SK-N-SH treated with all-trans-retinoic acid at 6 μM for 48 hours (cell line): ENCODE measurements at regions not wholly inside any gene's neighbourhood (a gene's known extent, or its start where the extent isn't known, plus 50 kb on each side); places are given as distances from the start of the nearest gene placed in this dataset.
"Not testable (repeated sequence)": the region's sequence is repeated elsewhere in the genome, so short reads cannot be mapped to it uniquely, and the experiment has no call there.

ENCODE experiments used
- ATAC-seq: fragments of 200-7000 bp; cut with Tn5 transposase; 3 replicates; pipeline ENCODE4 v1.9.1; 2020; ENCODE audit warnings: mild to moderate bottlenecking, moderate library complexity
- ARNTL ChIP-seq: fragments of 450-650 bp; formaldehyde crosslinking; IDR thresholded peaks from 2 replicates; pipeline ENCODE4 v1.5.0; 2020; ENCODE audit warnings: low read depth, mild to moderate bottlenecking, moderate library complexity, borderline replicate concordance
- BACH2 ChIP-seq: fragments of 250-450 bp; sonication (Bioruptor Pico); IDR thresholded peaks from 2 replicates; pipeline ENCODE4 v1.9.0; 2021; ENCODE audit warnings: mild to moderate bottlenecking, borderline replicate concordance
- CSDC2 ChIP-seq: fragments of 250-450 bp; sonication (Bioruptor Pico); IDR thresholded peaks from 2 replicates; pipeline ENCODE4 v1.5.0; 2020; ENCODE audit warnings: mild to moderate bottlenecking, moderate library complexity
- ESRRG ChIP-seq: fragments of 250-450 bp; sonication (Bioruptor Pico); IDR thresholded peaks from 2 replicates; pipeline ENCODE4 v1.6.1; 2021; ENCODE audit warnings: mild to moderate bottlenecking
- GLIS3 ChIP-seq: fragments of 250-450 bp; sonication (Bioruptor Pico); IDR thresholded peaks from 2 replicates; pipeline ENCODE4 v1.5.0; 2020; ENCODE audit warnings: mild to moderate bottlenecking, moderate library complexity
- ISL1 ChIP-seq: fragments of 250-450 bp; sonication (Bioruptor Pico); IDR thresholded peaks from 2 replicates; pipeline ENCODE4 v2.1.2; 2022; ENCODE audit warnings: mild to moderate bottlenecking, moderate library complexity
- OSR1 ChIP-seq: fragments of 250-450 bp; sonication (Bioruptor Pico); IDR thresholded peaks from 2 replicates; pipeline ENCODE4 v1.8.0; 2022; ENCODE audit warnings: moderate library complexity, mild to moderate bottlenecking, inconsistent platforms
- SNAI2 ChIP-seq: fragments of 250-450 bp; sonication (Bioruptor Pico); IDR thresholded peaks from 2 replicates; pipeline ENCODE4 v1.5.0; 2020; ENCODE audit warnings: mild to moderate bottlenecking, moderate library complexity
- TCF4 ChIP-seq: fragments of 250-450 bp; sonication (Bioruptor Pico); IDR thresholded peaks from 2 replicates; pipeline ENCODE4 v1.8.0; 2021; ENCODE audit warnings: mild to moderate bottlenecking, moderate library complexity, borderline replicate concordance
- TOX ChIP-seq: fragments of 250-450 bp; sonication (Bioruptor Pico); IDR thresholded peaks from 2 replicates; pipeline ENCODE4 v1.8.0; 2021; ENCODE audit warnings: mild to moderate bottlenecking, moderate library complexity, borderline replicate concordance
- ZC3H10 ChIP-seq: fragments of 250-450 bp; sonication (Bioruptor Pico); IDR thresholded peaks from 2 replicates; pipeline ENCODE4 v1.5.1; 2021; ENCODE audit warnings: mild to moderate bottlenecking, moderate library complexity
- ZFP3 ChIP-seq: fragments of 250-450 bp; sonication (Bioruptor Pico); IDR thresholded peaks from 2 replicates; pipeline ENCODE4 v1.5.0; 2020; ENCODE audit warnings: mild to moderate bottlenecking, moderate library complexity
- ZFP30 ChIP-seq: fragments of 450-650 bp; formaldehyde crosslinking; IDR thresholded peaks from 2 replicates; pipeline ENCODE4 v1.5.0; 2022; ENCODE audit warnings: mild to moderate bottlenecking, moderate library complexity
- ZNF565 ChIP-seq: fragments of 450-650 bp; formaldehyde crosslinking; conservative IDR thresholded peaks from 2 replicates; pipeline ENCODE4 v1.5.0; 2020; ENCODE audit warnings: low read depth, mild to moderate bottlenecking, moderate library complexity
- ZNF70 ChIP-seq: fragments of 450-650 bp; formaldehyde crosslinking; IDR thresholded peaks from 2 replicates; pipeline ENCODE4 v1.5.0; 2020; ENCODE audit warnings: mild to moderate bottlenecking, moderate library complexity
- ZNF8 ChIP-seq: fragments of 450-650 bp; formaldehyde crosslinking; IDR thresholded peaks from 2 replicates; pipeline ENCODE4 v1.5.0; 2020; ENCODE audit warnings: mild to moderate bottlenecking, moderate library complexity
- TF ChIP-seq, protein P1 (sequence below): fragments of 250-450 bp; sonication (Bioruptor Pico); IDR thresholded peaks from 2 replicates; pipeline ENCODE4 v1.5.1; 2021; ENCODE audit warnings: mild to moderate bottlenecking, moderate library complexity
- TF ChIP-seq, protein P2 (sequence below): fragments of 250-450 bp; sonication (Bioruptor Pico); IDR thresholded peaks from 2 replicates; pipeline ENCODE4 v1.8.0; 2021; ENCODE audit warnings: low read depth, mild to moderate bottlenecking, moderate library complexity, borderline replicate concordance
- TF ChIP-seq, protein P3 (sequence below): fragments of 250-450 bp; sonication (Bioruptor Pico); IDR thresholded peaks from 2 replicates; pipeline ENCODE4 v1.5.1; 2020; ENCODE audit warnings: low read depth, mild to moderate bottlenecking, moderate library complexity
- TF ChIP-seq, protein P4 (sequence below): fragments of 250-450 bp; sonication (Bioruptor Pico); IDR thresholded peaks from 2 replicates; pipeline ENCODE4 v1.8.0; 2020; ENCODE audit warnings: mild to moderate bottlenecking, moderate library complexity, borderline replicate concordance

DNA sequence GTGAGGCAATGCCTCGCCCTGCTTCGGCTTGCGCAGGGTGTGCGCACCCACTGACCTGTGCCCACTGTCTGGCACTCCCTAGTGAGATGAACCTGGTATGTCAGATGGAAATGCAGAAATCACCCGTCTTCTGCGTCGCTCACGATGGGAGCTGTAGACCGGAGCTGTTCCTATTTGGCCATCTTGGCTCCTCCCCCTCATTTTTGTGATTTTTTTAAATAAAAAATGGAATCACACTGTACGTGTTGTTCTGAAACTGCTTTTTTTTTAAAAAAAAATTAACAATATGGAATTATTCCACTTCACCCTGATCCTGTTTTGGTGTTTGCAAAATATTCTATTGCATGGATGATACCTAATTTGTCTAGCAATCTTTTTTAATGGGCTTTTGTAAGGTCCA lies 131.1 kb downstream of the FZD1 start:
- not testable (repeated sequence) for ATAC-seq

DNA sequence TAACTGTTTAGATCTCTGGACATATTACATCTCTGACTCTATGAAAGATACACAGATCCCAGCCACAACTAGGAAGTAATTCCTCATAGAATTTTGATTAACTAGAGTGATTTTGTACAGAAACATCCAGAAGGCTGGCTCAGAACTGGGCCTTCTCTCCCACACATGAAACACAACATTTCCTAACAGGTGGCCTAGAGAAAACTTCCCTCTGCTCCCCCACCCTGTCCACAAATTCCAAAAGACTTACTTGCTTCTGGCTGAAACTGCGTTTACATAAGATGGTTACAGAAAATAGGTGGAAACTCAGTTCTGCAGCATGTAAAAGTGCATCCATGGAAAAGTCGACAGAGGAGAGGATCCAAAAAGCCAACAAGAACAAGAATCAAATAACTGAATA lies 132.9 kb downstream of the FZD1 start:
- TF ChIP-seq, protein P1, sequence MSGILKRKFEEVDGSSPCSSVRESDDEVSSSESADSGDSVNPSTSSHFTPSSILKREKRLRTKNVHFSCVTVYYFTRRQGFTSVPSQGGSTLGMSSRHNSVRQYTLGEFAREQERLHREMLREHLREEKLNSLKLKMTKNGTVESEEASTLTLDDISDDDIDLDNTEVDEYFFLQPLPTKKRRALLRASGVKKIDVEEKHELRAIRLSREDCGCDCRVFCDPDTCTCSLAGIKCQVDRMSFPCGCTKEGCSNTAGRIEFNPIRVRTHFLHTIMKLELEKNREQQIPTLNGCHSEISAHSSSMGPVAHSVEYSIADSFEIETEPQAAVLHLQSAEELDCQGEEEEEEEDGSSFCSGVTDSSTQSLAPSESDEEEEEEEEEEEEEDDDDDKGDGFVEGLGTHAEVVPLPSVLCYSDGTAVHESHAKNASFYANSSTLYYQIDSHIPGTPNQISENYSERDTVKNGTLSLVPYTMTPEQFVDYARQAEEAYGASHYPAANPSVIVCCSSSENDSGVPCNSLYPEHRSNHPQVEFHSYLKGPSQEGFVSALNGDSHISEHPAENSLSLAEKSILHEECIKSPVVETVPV (CRISPR knock-in tag), result no peak
- TF ChIP-seq ZFP3 (CRISPR knock-in tag), result no peak

DNA sequence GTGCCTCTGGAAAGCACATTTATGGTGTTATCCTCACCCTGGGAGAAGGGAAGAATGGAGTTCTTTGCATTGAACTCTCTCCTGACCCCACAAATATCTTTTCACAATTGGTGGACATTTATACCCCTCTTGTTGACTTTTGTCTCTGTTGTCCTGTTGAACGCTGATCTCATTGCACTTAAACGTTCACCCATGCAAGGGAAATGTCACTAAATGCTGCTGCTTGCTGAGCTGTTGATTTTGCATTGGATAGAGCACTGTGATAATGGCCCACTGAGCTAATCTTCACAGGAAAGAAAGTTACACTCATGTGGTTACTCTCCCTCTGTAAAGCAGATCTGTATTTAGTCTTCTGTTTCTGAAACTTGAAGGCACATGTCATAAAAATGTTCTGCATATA lies 133.4 kb downstream of the FZD1 start:
- ATAC-seq, result no peak
- no peak for TF ChIP-seq CSDC2 (CRISPR knock-in tag)

More for the DNA sequence above, 132.9 kb downstream of the FZD1 start:
- no peak for ATAC-seq

DNA sequence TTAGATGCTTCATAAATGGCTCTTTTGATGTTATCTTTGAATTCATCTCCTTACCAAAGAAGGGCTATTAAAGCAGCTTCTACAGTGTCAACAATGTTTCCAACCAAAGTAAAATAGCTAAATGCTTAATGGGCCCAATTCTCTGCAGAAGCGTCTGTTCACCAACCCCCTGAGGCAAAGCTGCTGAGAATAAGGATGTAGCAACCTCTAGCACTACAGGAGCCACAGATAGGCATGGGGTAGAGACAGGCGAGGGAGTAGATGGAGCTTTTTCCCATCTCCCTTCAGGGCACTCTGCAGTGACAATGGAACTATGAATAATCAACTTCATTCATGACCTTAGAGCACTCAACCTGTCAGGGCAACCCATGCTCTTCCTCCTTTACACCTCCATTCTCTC lies 134.1 kb downstream of the FZD1 start:
- ATAC-seq, result no peak
- TF ChIP-seq, protein P1 (CRISPR knock-in tag), result no peak
- TF ChIP-seq ZNF565 (CRISPR knock-in tag), result no peak
- TF ChIP-seq OSR1, result no peak
- TF ChIP-seq GLIS3 (CRISPR knock-in tag), result no peak
- no peak for TF ChIP-seq SNAI2
- no peak for TF ChIP-seq ZC3H10 (CRISPR knock-in tag)
- TF ChIP-seq, protein P2, sequence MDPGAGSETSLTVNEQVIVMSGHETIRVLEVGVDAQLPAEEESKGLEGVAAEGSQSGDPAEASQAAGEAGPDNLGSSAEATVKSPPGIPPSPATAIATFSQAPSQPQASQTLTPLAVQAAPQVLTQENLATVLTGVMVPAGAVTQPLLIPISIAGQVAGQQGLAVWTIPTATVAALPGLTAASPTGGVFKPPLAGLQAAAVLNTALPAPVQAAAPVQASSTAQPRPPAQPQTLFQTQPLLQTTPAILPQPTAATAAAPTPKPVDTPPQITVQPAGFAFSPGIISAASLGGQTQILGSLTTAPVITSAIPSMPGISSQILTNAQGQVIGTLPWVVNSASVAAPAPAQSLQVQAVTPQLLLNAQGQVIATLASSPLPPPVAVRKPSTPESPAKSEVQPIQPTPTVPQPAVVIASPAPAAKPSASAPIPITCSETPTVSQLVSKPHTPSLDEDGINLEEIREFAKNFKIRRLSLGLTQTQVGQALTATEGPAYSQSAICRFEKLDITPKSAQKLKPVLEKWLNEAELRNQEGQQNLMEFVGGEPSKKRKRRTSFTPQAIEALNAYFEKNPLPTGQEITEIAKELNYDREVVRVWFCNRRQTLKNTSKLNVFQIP, result no peak
- TF ChIP-seq ZNF8 (CRISPR knock-in tag), result no peak
- TF ChIP-seq BACH2 (CRISPR knock-in tag), result no peak
- no peak for TF ChIP-seq ZFP3 (CRISPR knock-in tag)
- TF ChIP-seq, protein P3, sequence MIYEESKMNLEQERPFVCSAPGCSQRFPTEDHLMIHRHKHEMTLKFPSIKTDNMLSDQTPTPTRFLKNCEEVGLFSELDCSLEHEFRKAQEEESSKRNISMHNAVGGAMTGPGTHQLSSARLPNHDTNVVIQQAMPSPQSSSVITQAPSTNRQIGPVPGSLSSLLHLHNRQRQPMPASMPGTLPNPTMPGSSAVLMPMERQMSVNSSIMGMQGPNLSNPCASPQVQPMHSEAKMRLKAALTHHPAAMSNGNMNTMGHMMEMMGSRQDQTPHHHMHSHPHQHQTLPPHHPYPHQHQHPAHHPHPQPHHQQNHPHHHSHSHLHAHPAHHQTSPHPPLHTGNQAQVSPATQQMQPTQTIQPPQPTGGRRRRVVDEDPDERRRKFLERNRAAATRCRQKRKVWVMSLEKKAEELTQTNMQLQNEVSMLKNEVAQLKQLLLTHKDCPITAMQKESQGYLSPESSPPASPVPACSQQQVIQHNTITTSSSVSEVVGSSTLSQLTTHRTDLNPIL, result no peak
- no peak for TF ChIP-seq CSDC2 (CRISPR knock-in tag)
- TF ChIP-seq TOX (CRISPR knock-in tag), result no peak
- TF ChIP-seq ZFP30 (CRISPR knock-in tag), result no peak
- no peak for TF ChIP-seq ISL1 (CRISPR knock-in tag)
- TF ChIP-seq ESRRG, result no peak
- TF ChIP-seq TCF4 (CRISPR knock-in tag), result no peak
- no peak for TF ChIP-seq ZNF70 (CRISPR knock-in tag)
- no peak for TF ChIP-seq ARNTL (CRISPR knock-in tag)

DNA sequence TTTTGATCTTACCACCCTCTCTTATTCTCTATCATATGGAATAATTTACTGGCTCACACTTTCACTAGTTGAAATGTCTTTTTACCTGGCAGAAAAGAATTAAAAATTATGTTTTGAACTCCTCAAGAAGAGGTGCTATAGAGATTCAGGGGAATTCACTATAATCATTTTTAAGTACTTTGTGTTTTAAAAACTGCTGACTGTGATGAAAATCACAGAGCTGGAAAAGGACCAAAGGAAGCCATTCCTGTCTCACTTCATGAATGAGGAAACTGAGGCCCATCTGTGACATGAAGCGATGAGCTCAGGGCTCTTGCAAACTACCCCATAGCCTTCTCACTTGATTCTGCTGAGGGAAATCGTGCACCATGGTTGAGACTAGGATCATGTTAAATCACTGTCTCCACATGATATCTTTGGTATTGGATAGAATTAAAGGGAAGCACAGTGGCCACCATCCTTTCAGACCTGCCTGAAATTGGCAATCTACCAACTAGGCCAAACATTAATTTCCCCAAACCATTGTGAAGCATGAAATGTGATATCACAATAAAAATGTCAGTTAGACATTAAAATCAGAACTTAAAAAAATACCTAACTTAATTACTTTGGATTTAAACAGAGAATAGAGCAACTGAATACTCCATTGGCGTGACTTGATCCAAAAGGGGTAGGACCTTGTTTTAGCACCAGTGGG lies 141.0 kb downstream of the FZD1 start:
- no peak for TF ChIP-seq ZFP3 (CRISPR knock-in tag)
- no peak for TF ChIP-seq TOX (CRISPR knock-in tag)
- TF ChIP-seq CSDC2 (CRISPR knock-in tag), result no peak
- no peak for TF ChIP-seq ZNF565 (CRISPR knock-in tag)
- TF ChIP-seq, protein P4, sequence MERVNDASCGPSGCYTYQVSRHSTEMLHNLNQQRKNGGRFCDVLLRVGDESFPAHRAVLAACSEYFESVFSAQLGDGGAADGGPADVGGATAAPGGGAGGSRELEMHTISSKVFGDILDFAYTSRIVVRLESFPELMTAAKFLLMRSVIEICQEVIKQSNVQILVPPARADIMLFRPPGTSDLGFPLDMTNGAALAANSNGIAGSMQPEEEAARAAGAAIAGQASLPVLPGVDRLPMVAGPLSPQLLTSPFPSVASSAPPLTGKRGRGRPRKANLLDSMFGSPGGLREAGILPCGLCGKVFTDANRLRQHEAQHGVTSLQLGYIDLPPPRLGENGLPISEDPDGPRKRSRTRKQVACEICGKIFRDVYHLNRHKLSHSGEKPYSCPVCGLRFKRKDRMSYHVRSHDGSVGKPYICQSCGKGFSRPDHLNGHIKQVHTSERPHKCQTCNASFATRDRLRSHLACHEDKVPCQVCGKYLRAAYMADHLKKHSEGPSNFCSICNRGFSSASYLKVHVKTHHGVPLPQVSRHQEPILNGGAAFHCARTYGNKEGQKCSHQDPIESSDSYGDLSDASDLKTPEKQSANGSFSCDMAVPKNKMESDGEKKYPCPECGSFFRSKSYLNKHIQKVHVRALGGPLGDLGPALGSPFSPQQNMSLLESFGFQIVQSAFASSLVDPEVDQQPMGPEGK, result no peak
- TF ChIP-seq OSR1, result no peak
- no peak for TF ChIP-seq ZNF70 (CRISPR knock-in tag)
- TF ChIP-seq BACH2 (CRISPR knock-in tag), result no peak
- TF ChIP-seq, protein P1 (CRISPR knock-in tag), result no peak
- ATAC-seq, result no peak

DNA sequence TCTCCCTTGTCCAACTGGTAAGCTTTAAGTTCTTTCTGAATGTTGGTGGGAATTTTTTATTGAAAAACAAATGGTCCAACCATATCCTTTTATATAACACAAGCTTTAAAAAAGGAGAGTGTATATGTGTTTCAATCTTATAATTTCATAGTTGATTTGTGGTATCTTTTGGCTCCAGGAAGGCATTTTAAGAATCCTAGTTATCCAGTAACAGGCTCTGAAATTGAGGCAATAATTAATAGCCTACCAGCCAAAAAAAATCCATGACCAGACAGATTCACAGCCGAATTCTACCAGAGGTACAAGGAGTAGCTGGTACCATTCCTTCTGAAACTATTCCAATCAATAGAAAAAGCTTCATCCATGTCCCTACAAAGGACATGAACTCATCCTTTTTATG lies 141.6 kb downstream of the FZD1 start:
- ATAC-seq, result not testable (repeated sequence)
